ENCODE measurements at regions not wholly inside any gene's neighbourhood (a gene's known extent, or its start where the extent isn't known, plus 50 kb on each side); places are given as distances from the start of the nearest gene placed in this dataset.
"Not testable (repeated sequence)": the region's sequence is repeated elsewhere in the genome, so short reads cannot be mapped to it uniquely, and the experiment has no call there.

- not testable (repeated sequence) for DNase-seq
Observed at GRCh38 chr16:88204131-88205110, 178.3 kb upstream of the ZNF469 start.

- not testable (repeated sequence) for DNase-seq
Observed at GRCh38 chr16:88205482-88205881, 177.3 kb upstream of the ZNF469 start.

DNA sequence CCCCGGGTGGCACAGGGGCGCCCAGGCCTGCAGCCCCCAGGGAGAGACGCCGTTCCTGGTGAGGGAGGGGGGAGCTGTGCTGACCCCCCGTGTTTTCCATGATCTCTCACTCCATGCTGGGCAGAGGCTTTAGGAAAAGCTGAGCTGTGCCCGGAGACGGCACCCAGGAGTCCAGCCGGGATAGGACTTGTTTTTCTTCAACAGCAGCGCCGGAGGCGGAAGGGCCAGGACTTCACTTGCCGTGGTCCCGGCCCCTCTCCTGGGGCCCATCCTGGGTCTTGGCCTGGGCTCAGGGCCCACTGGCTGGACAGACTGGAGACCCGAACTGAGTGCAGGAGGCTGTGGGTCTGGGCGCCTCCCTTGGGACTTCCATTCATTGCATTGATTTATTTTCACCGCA lies 176.8 kb upstream of the ZNF469 start:
- DNase-seq, result not testable (repeated sequence)

DNA sequence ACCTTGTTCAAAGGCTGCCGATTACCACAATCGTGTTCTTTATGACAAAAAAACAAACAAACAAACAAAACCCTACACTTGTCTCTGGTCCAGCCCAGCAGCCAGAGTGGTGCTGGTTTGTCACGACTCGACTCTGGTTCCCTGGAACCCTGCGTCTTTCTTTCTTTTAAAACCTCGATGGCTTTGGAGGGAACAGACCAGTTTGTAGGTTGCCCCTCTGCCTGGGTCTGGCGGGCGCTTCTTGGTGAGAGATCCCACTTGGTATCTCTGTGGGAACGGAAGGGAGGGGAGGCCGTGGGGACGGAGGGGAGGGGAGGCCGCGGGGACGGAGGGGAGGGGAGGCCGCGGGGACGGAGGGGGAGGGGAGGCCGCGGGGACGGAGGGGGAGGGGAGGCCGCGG lies 176.2 kb upstream of the ZNF469 start:
- DNase-seq, result not testable (repeated sequence)

- no peak for DNase-seq
Observed at GRCh38 chr16:88208112-88208511, 174.6 kb upstream of the ZNF469 start.

- DNase-seq, result not testable (repeated sequence)
Observed at GRCh38 chr16:88208776-88209175, 174.0 kb upstream of the ZNF469 start.

GRCh38 chr16:88209579-88209978 lies 173.2 kb upstream of the ZNF469 start:
- not testable (repeated sequence) for DNase-seq

DNA sequence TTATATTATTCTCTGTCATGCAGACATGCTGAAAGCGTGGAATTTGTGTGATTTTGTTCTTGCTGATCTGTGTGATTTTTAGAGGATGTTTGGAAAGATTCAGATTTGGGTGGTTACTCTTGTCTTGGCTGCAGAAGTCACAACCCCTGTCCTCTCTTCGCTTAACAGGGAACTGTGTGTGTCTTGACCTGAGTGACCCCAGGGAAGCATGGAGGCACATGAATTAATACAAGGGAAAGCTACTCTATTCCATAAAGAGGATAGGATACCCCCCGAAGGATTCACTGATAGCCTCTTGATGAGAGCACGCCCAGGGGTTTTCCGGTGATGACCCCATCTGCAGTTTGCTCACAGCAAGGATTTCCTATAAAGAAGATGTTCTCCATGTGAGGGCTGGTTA lies 168.8 kb upstream of the ZNF469 start:
- DNase-seq, result not testable (repeated sequence)

- DNase-seq, result not testable (repeated sequence)
Observed at GRCh38 chr16:88221001-88221761, 161.6 kb upstream of the ZNF469 start.

DNA sequence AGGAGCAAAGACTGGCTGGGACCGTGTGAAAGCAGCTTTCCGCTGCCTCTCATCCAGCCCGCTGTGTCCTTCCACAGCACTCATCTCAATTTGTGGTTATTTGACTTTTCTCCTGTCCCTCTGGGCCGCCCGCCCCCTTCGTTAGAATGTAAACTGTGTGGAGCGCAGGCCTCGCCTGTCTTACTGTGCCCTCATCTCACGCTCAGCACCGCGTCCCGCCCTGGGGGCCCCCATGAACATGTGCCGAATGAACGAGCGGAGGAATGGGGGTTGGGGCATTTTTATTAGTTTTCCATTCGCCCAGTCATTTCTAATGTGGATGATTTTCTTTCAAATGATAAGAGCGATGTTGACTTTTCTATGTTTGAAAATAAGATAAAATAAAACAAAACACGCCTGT lies 159.1 kb upstream of the ZNF469 start:
- DNase-seq, result not testable (repeated sequence)

DNA sequence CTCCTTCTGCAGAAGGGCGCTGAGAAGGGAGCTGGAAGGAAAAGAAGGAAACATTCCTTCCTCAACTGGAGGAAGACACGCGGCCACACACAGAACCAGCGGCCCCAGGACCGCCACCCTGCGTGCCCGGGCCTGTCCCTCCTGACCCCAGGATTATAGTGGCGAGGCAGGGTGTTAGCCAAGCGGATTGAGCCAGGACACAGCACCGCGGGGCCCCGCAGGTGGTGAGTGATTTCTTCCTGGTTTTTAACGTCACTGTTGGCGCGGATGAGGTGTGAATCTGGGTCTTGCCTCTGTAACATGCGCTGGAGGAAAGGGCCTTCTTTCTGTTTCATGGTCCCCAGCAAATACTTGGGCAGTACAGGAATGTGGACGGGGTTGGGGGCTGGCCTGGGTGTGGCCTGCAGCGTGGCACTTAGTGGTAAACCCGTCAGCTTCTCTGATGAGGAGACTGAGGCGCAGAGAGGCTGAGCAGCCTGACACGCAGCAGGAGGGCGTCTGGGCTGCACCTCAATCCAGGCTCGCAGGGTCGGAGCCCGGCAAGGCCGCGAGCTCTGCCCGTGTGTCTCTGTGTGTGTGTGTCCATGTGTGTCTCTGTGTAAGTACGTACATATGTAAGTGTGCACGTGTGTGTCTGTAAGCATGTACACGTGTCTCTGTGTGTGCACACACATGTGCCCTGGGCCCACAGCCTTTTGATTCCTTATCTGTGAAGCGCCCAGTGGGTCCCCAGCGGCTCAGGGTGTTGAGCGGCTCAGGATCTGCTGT lies 158.4 kb upstream of the ZNF469 start:
- not testable (repeated sequence) for DNase-seq

- not testable (repeated sequence) for DNase-seq
Observed at GRCh38 chr16:88225640-88226230, 157.0 kb upstream of the ZNF469 start.

DNA sequence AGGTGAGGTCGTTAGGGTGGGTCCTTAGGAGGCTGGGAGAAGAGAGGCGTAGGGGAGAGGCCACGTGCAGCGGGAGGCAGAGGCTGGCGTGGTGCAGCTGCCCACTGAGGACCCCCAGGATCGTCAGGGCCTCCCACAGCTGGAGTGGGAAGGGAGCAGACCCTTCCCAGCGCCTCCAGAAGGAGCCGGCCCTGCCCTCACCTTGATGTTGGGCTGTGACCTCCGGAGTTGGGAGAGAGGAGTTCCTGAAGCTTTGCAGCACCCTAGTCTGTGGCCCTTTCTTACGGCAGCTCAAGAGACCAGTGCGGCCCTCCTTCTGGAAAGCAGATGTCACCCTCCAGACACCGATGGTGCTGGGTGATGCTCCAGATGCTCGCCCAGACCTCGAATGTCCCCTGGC lies 156.5 kb upstream of the ZNF469 start:
- not testable (repeated sequence) for DNase-seq

DNA sequence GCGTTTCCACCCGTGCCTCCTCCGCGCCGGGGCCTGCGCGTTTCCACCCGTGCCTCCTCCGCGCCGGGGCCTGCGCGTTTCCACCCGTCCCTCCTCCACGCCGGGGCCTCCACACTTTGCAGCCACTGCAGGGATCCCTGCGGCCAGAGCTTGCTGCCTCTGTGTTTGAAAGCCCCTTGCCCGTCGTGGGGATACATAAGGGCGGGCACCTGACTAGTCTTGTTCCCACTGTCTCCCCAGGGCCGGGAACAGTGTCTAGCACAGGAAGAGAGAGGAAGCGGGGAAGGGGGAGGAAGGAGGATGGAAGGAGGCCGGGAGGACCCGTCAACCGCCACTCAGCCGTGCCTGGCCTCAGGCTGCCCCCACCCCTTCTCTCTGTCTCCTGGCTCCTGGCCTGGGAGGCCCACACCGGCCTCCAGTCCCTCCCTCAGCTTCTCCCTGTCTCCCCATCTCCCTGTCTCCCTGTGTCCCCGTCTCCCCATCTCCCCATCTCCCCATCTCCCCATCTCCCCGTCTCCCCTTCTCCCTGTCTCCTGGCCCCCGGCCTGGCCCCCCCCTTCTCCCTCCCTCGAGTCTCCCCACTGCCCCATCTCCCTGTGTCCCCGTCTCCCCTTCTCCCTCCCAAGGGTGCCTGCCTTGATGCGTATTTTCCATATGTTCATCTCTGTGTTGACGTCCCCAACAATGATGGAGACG lies 155.6 kb upstream of the ZNF469 start:
- not testable (repeated sequence) for DNase-seq

GRCh38 chr16:88227722-88228482 lies 154.9 kb upstream of the ZNF469 start:
- not testable (repeated sequence) for DNase-seq

DNA sequence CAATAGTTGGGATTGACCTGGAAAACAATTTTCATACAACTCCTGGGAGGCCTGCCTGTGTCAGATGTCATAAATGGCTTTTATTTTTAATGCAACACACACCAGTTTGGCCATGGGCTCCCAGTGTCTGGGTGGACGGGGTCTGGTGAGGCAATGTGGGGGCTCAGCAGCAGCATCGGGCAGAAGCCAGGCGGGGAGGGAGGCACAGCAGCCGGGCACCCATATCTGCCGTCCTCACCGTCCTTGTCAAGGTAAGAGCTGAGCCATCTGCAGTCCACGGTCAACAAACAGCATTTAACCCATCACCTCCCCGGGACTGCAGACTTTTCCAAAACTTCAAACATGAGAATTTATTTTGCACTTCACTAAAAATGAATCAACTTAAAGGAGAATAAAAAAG lies 154.0 kb upstream of the ZNF469 start:
- not testable (repeated sequence) for DNase-seq

DNA sequence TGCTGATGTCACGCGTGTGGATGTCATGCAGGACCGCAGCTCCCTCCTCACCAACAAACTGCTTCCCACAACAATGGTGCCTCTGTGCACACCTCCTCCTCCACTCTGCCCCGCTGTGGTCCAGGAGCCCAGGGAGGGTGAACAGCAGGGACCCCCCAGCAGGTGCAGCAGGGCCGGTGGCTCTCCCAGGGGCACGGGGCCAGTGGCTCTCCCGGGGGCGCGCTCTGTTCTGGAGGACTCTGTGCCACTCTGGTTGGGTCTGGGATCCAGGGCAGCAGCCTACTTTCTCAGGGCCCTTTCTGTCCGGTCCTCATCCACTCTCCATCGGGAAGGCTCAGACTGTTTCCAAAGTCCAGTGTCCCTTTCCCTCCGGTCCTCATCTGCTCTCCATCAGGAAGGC lies 153.0 kb upstream of the ZNF469 start:
- DNase-seq, result not testable (repeated sequence)

GRCh38 chr16:88230276-88230966 lies 152.3 kb upstream of the ZNF469 start:
- not testable (repeated sequence) for DNase-seq

DNA sequence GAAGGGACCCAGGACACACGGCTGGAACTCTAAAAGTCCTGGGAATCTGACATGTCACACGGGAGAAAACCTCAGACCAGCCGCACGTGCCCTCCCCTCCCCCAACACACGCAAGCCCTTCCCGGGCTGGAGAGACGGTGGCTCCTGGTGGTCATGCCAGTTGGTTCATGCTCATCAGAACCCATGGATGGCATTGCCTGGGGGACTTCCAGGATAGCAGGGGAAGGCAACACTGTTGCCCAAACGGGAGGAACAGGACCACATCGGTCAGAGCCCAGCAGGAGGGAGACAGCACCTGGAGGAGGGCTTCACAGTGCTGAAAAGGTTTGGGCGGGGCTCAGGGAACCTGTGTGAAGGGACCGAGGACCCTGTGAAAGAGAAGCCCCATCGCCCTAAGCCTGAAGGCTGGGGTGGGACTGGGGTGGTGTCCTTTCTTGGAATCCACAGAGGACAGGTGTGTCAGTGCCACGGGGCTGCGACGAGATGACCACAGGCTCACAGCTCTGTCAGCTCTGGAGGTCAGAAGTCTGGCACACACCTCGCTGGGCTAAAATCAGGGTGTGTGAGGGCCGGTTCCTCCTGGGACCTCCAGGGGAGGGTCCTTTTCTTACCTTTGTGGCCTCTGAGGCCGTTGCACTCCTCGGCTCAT lies 151.7 kb upstream of the ZNF469 start:
- not testable (repeated sequence) for DNase-seq

DNA sequence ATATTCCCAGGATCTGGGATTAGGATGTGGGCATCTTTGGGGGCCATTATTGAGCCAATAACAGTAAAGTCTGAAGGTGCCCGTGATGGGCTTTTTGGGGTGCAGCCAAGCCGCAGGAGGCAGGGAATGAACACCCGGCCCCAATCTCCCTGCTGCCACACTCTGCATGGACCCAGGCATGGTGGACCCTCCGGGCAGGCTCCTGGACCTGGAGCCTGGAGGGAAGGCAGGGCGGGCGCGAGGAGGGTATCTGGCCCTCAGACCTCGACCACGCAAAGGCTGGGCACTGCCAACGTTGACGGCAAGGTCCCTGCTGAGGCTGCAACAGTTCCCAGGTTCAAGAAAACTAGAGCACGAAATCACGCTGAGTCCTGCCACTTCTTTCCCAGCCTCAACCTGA lies 150.9 kb upstream of the ZNF469 start:
- DNase-seq, result not testable (repeated sequence)
